Neural progenitor cell (in vitro differentiated cells): ENCODE measurements at regions not wholly inside any gene's neighbourhood (a gene's known extent, or its start where the extent isn't known, plus 50 kb on each side); places are given as distances from the start of the nearest gene placed in this dataset.
A peak's percentile ranks its signal among the peaks of the same experiment; 100 is the strongest.
"Not testable (repeated sequence)": the region's sequence is repeated elsewhere in the genome, so short reads cannot be mapped to it uniquely, and the experiment has no call there.

Source experiments
- EZH2 ChIP-seq: fragments of 200-600 bp; sonication (generic); IDR thresholded peaks from 2 replicates; pipeline ENCODE4 v1.6.1; 2017; ENCODE audit warnings: antibody characterized with exemption, mild to moderate bottlenecking, moderate library complexity
- TF ChIP-seq, protein P1 (sequence below): fragments of 200-600 bp; sonication (generic); IDR thresholded peaks from 2 replicates; pipeline ENCODE4 v1.5.1; 2017; ENCODE audit warnings: antibody characterized with exemption, mild to moderate bottlenecking

DNA sequence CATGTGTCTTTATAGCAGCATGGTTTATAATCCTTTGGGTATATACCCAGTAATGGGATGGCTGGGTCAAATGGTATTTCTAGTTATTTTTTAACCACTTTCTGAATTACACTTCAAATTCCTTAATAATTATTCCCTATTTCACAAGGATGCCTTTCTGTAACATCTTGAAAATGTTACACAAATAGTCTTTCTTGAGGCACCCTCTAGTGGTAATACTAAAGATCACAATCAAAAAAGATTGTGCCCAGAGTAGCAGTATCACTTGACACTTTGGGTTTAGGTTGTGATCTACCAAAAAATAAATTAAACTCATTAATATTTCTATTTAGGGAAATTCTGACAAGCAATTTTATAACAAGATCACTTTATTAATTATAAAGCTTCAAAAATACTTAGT lies 74.0 kb upstream of the TEKT4 start:
- TF ChIP-seq, protein P1, sequence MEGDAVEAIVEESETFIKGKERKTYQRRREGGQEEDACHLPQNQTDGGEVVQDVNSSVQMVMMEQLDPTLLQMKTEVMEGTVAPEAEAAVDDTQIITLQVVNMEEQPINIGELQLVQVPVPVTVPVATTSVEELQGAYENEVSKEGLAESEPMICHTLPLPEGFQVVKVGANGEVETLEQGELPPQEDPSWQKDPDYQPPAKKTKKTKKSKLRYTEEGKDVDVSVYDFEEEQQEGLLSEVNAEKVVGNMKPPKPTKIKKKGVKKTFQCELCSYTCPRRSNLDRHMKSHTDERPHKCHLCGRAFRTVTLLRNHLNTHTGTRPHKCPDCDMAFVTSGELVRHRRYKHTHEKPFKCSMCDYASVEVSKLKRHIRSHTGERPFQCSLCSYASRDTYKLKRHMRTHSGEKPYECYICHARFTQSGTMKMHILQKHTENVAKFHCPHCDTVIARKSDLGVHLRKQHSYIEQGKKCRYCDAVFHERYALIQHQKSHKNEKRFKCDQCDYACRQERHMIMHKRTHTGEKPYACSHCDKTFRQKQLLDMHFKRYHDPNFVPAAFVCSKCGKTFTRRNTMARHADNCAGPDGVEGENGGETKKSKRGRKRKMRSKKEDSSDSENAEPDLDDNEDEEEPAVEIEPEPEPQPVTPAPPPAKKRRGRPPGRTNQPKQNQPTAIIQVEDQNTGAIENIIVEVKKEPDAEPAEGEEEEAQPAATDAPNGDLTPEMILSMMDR = peak; percentile 31
- not testable (repeated sequence) for TF ChIP-seq EZH2
